Mammary epithelial cell (primary cell): ENCODE measurements at regions not wholly inside any gene's neighbourhood (a gene's known extent, or its start where the extent isn't known, plus 50 kb on each side); places are given as distances from the start of the nearest gene placed in this dataset.

Experiments used
- EZH2 ChIP-seq: IDR thresholded peaks from 2 replicates; pipeline ENCODE4 v1.6.1; 2012; ENCODE audit warnings: low read length, inconsistent platforms, borderline replicate concordance
- TF ChIP-seq, protein P1 (sequence below), 2 donors: IDR thresholded peaks in 1 of 2; conservative IDR thresholded peaks in 1 of 2; 2 replicates each; pipeline ENCODE4 v1.5.1; 2011 to 2012; ENCODE audit warnings: inconsistent platforms in 2 of 2, low read length in 2 of 2, mild to moderate bottlenecking in 2 of 2, control low read depth in 1 of 2, low read depth in 1 of 2; ENCODE audit not compliant: insufficient read depth in 1 of 2; ENCODE audit errors: extremely low read depth in 1 of 2

GRCh38 chr6:112752305-112752704, 405.2 kb downstream of the RFPL4B start:
- TF ChIP-seq, protein P1, sequence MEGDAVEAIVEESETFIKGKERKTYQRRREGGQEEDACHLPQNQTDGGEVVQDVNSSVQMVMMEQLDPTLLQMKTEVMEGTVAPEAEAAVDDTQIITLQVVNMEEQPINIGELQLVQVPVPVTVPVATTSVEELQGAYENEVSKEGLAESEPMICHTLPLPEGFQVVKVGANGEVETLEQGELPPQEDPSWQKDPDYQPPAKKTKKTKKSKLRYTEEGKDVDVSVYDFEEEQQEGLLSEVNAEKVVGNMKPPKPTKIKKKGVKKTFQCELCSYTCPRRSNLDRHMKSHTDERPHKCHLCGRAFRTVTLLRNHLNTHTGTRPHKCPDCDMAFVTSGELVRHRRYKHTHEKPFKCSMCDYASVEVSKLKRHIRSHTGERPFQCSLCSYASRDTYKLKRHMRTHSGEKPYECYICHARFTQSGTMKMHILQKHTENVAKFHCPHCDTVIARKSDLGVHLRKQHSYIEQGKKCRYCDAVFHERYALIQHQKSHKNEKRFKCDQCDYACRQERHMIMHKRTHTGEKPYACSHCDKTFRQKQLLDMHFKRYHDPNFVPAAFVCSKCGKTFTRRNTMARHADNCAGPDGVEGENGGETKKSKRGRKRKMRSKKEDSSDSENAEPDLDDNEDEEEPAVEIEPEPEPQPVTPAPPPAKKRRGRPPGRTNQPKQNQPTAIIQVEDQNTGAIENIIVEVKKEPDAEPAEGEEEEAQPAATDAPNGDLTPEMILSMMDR (conservative IDR thresholded peaks at IDR 0.05 in 1 of 2, IDR thresholded peaks at IDR 0.05 in 1 of 2; ENCODE audit: extremely low read depth in 1 of 2, insufficient read depth in 1 of 2, low read depth in 1 of 2, low read length in 2 of 2) = no peak
- TF ChIP-seq EZH2 = no peak
